ENCODE measurements at regions not wholly inside any gene's neighbourhood (a gene's known extent, or its start where the extent isn't known, plus 50 kb on each side); places are given as distances from the start of the nearest gene placed in this dataset.

- DNase-seq, result no peak
- no peaks in the 10 kb centered on the region for H3K36me3 ChIP-seq
Measured at GRCh38 chr3:164658125-164658524, 420.2 kb downstream of the SI start.

GRCh38 chr3:164657631-164658030 is 420.7 kb downstream of the SI start:
- H3K4me3 ChIP-seq, result no peak overlapping the region
- no peaks in the 10 kb centered on the region for H3K9me3 ChIP-seq
- no peaks in the 10 kb centered on the region for H3K36me3 ChIP-seq
- no peaks in the 10 kb centered on the region for H3K27me3 ChIP-seq
- DNase-seq, result no peak

More at GRCh38 chr3:164658125-164658524, 420.2 kb downstream of the SI start:
- H3K4me3 ChIP-seq, result no peak overlapping the region
- no peaks in the 10 kb centered on the region for H3K9me3 ChIP-seq
- H3K27me3 ChIP-seq, result no peaks in the 10 kb centered on the region

GRCh38 chr3:164655462-164655861 is 422.8 kb downstream of the SI start:
- Histone ChIP-seq H3K9me3 (no peaks in the 10 kb centered on the region), H3K27me3 (no peaks in the 10 kb centered on the region), H3K36me3 (no peaks in the 10 kb centered on the region), H3K4me3 (no peak overlapping the region)
- no peak for DNase-seq

- Histone ChIP-seq H3K9me3 (no peaks in the 10 kb centered on the region), H3K36me3 (no peaks in the 10 kb centered on the region), H3K4me3 (no peak overlapping the region), H3K27me3 (no peaks in the 10 kb centered on the region)
- peak; percentile 12 for DNase-seq
Measured at GRCh38 chr3:164641071-164641470, 437.2 kb downstream of the SI start.

- Histone ChIP-seq H3K9me3 (no peaks in the 10 kb centered on the region), H3K27me3 (no peaks in the 10 kb centered on the region), H3K4me3 (no peak overlapping the region), H3K36me3 (no peaks in the 10 kb centered on the region)
- DNase-seq, result no peak
Measured at GRCh38 chr3:164640591-164640990, 437.7 kb downstream of the SI start.

GRCh38 chr3:164620956-164621355 is 457.3 kb downstream of the SI start:
- no peaks in the 10 kb centered on the region for H3K36me3 ChIP-seq
- DNase-seq, result no peak
- H3K4me3 ChIP-seq, result no peak overlapping the region
- H3K9me3 ChIP-seq, result no peaks in the 10 kb centered on the region
- H3K27me3 ChIP-seq, result no peaks in the 10 kb centered on the region

- Histone ChIP-seq H3K27me3 (no peaks in the 10 kb centered on the region), H3K9me3 (no peaks in the 10 kb centered on the region), H3K36me3 (no peaks in the 10 kb centered on the region), H3K4me3 (no peak overlapping the region)
- DNase-seq, result peak; percentile 15
Measured at GRCh38 chr3:164620423-164620822, 457.9 kb downstream of the SI start.

- H3K4me3 ChIP-seq, result no peak overlapping the region
- H3K36me3 ChIP-seq, result no peaks in the 10 kb centered on the region
- H3K9me3 ChIP-seq, result no peaks in the 10 kb centered on the region
- DNase-seq, result no peak
- no peaks in the 10 kb centered on the region; the same call in 1 of the 2 replicates for H3K27me3 ChIP-seq
Measured at GRCh38 chr3:164612751-164613150, 465.5 kb downstream of the SI start.

GRCh38 chr3:164608554-164609276 is 469.6 kb downstream of the SI start:
- H3K9me3 ChIP-seq, result no peaks in the 10 kb centered on the region
- DNase-seq, result no peak

GRCh38 chr3:164604687-164605086 is 473.6 kb downstream of the SI start:
- Histone ChIP-seq H3K27me3 (no peaks in the 10 kb centered on the region; the same call in 1 of the 2 replicates), H3K9me3 (no peaks in the 10 kb centered on the region), H3K36me3 (no peaks in the 10 kb centered on the region), H3K4me3 (no peak overlapping the region)
- no peak for DNase-seq

More at GRCh38 chr3:164608554-164609276, 469.6 kb downstream of the SI start:
- H3K4me3 ChIP-seq, result no peak overlapping the region
- no peaks in the 10 kb centered on the region; the same call in 1 of the 2 replicates for H3K27me3 ChIP-seq
- H3K36me3 ChIP-seq, result no peaks in the 10 kb centered on the region

GRCh38 chr3:164577667-164578210 is 500.6 kb downstream of the SI start:
- H3K36me3 ChIP-seq, result no peaks in the 10 kb centered on the region

GRCh38 chr3:164572436-164572835 is 505.9 kb downstream of the SI start:
- H3K27me3 ChIP-seq, result no peaks in the 10 kb centered on the region
- H3K4me3 ChIP-seq, result no peak overlapping the region
- no peak for DNase-seq
- no peaks in the 10 kb centered on the region for H3K36me3 ChIP-seq
- no peaks in the 10 kb centered on the region for H3K9me3 ChIP-seq

More at GRCh38 chr3:164577667-164578210, 500.6 kb downstream of the SI start:
- no peak for DNase-seq
- Histone ChIP-seq H3K9me3 (no peaks in the 10 kb centered on the region), H3K4me3 (no peak overlapping the region), H3K27me3 (no peaks in the 10 kb centered on the region)

GRCh38 chr3:164550857-164551256 is 527.4 kb downstream of the SI start:
- no peaks in the 10 kb centered on the region for H3K9me3 ChIP-seq
- no peak overlapping the region for H3K4me3 ChIP-seq
- no peaks in the 10 kb centered on the region for H3K36me3 ChIP-seq
- DNase-seq, result no peak
- no peaks in the 10 kb centered on the region for H3K27me3 ChIP-seq

GRCh38 chr3:164539215-164539614 is 539.1 kb downstream of the SI start:
- Histone ChIP-seq H3K4me3 (no peak overlapping the region), H3K27me3 (no peaks in the 10 kb centered on the region), H3K9me3 (no peaks in the 10 kb centered on the region), H3K36me3 (no peaks in the 10 kb centered on the region)
- no peak for DNase-seq

GRCh38 chr3:164537485-164537884 is 540.8 kb downstream of the SI start:
- no peaks in the 10 kb centered on the region for H3K9me3 ChIP-seq
- no peak overlapping the region for H3K4me3 ChIP-seq
- H3K27me3 ChIP-seq, result no peaks in the 10 kb centered on the region
- H3K36me3 ChIP-seq, result no peaks in the 10 kb centered on the region
- DNase-seq, result no peak

- Histone ChIP-seq H3K9me3 (no peaks in the 10 kb centered on the region), H3K27me3 (no peaks in the 10 kb centered on the region), H3K4me3 (no peak overlapping the region), H3K36me3 (no peaks in the 10 kb centered on the region)
- no peak for DNase-seq
Measured at GRCh38 chr3:164533275-164533674, 545.0 kb downstream of the SI start.

GRCh38 chr3:164526250-164526649 is 552.0 kb downstream of the SI start:
- Histone ChIP-seq H3K27me3 (no peaks in the 10 kb centered on the region), H3K36me3 (no peaks in the 10 kb centered on the region), H3K4me3 (no peak overlapping the region), H3K9me3 (no peaks in the 10 kb centered on the region)
- no peak for DNase-seq

GRCh38 chr3:164524201-164524600 is 554.1 kb downstream of the SI start:
- no peaks in the 10 kb centered on the region for H3K9me3 ChIP-seq
- no peaks in the 10 kb centered on the region for H3K27me3 ChIP-seq
- H3K36me3 ChIP-seq, result no peaks in the 10 kb centered on the region
- no peak for DNase-seq
- H3K4me3 ChIP-seq, result no peak overlapping the region

All from MG63 (cell line).